Body of pancreas (tissue), 4 donors: ENCODE measurements at regions not wholly inside any gene's neighbourhood (a gene's known extent, or its start where the extent isn't known, plus 50 kb on each side); places are given as distances from the start of the nearest gene placed in this dataset.

Source experiments
- ATAC-seq: fragments of 150-250 bp; one replicate; pipeline ENCODE4 v1.9.1; 2016
- DNase-seq, 4 donors: peaks; one replicate each; pipeline ENCODE4 v3.0.0-alpha.2; 2019
- H3K27ac ChIP-seq, 4 donors: fragments of 200-600 bp; sonication (generic); 1 replicate in 3 of 4; 2 replicates in 1 of 4; pipeline versions ENCODE4 v1.5.1 to v1.6.1; 2016 to 2019; ENCODE audit warnings: mild to moderate bottlenecking in 1 of 4, mixed read lengths in 1 of 4, moderate library complexity in 1 of 4
- H3K27me3 ChIP-seq, 2 donors: fragments of 200-600 bp; sonication (generic); one replicate each; pipeline ENCODE4 v1.6.0; 2016; ENCODE audit warnings: mild to moderate bottlenecking in 1 of 2
- H3K36me3 ChIP-seq, 2 donors: fragments of 200-600 bp; sonication (generic); replicated peaks in 1 of 2; 2 replicates each; pipeline ENCODE4 v1.5.1; 2016; ENCODE audit warnings: low read depth in 2 of 2; ENCODE audit not compliant: insufficient read depth in 1 of 2
- H3K4me1 ChIP-seq: fragments of 200-600 bp; sonication (generic); one replicate; pipeline ENCODE4 v1.6.0; 2016
- H3K4me3 ChIP-seq, 2 donors: fragments of 200-600 bp; sonication (generic); 1 replicate in 1 of 2; 2 replicates in 1 of 2; pipeline ENCODE4 v1.5.1; 2016 to 2019
- H3K9me3 ChIP-seq, 3 donors: fragments of 200-600 bp; sonication (generic); 1 replicate in 2 of 3; 2 replicates in 1 of 3; pipeline ENCODE4 v1.5.1; 2016
- CTCF ChIP-seq, 7 experiments: fragments of 450-650 bp in 4 of 7; fragments of 200-600 bp in 3 of 7; sonication (generic) in 3 of 7; IDR thresholded peaks; one replicate each; pipeline ENCODE4 v1.5.1; 2016 to 2019; ENCODE audit warnings: antibody characterized with exemption in 7 of 7
- POLR2A ChIP-seq, 3 donors: fragments of 450-650 bp; IDR thresholded peaks; one replicate each; pipeline ENCODE4 v1.6.1; 2016; ENCODE audit warnings: antibody characterized with exemption in 3 of 3, mild to moderate bottlenecking in 2 of 3
- WGBS, 2 donors: methylation state at CpG; one replicate each; pipeline ENCODE4 v1.1.5; 2017; 5-methylcytosine and 5-hydroxymethylcytosine counted together
- intact Hi-C: fragments of 100-400 bp; cut with DNase I; formaldehyde crosslinking; loops from one replicate; pipeline ENCODE4 v1.15.1; 2023

- TF ChIP-seq POLR2A (IDR thresholded peaks at IDR 0.05) (no peak), CTCF (IDR thresholded peaks at IDR 0.05) (no peak)
- Histone ChIP-seq H3K36me3 (no peaks in the 10 kb centered on the region), H3K4me3 (no peak overlapping the region), H3K27ac (no peak overlapping the region), H3K27me3 (no peaks in the 10 kb centered on the region), H3K4me1 (no peaks in the 10 kb centered on the region), H3K9me3 (no peaks in the 10 kb centered on the region)
- intact Hi-C loops: no loop called here
- no peak for DNase-seq
- 74 to 78% methylated on average over 4 of the region's 4 CpGs for WGBS, 2 donors
- ATAC-seq: no peak
Measured at GRCh38 chr20:6851136-6851535, 83.7 kb downstream of the BMP2 start.

- Histone ChIP-seq H3K27me3 (no peaks in the 10 kb centered on the region), H3K27ac (no peak overlapping the region), H3K4me1 (no peaks in the 10 kb centered on the region), H3K36me3 (no peaks in the 10 kb centered on the region), H3K4me3 (no peak overlapping the region), H3K9me3 (no peaks in the 10 kb centered on the region)
- WGBS, 2 donors: 86 to 87% methylated on average over 4 of the region's 4 CpGs
- DNase-seq: no peak
- no peak for ATAC-seq
- TF ChIP-seq CTCF (IDR thresholded peaks at IDR 0.05) (no peak), POLR2A (IDR thresholded peaks at IDR 0.05) (no peak)
- intact Hi-C loops: no loop called here
Measured at GRCh38 chr20:6852478-6852877, 85.0 kb downstream of the BMP2 start.

- intact Hi-C loops: no loop called here
- H3K27me3 ChIP-seq: no peaks in the 10 kb centered on the region
- H3K4me3 ChIP-seq: no peak overlapping the region
- TF ChIP-seq CTCF (IDR thresholded peaks at IDR 0.05): no peak
- TF ChIP-seq POLR2A (IDR thresholded peaks at IDR 0.05): no peak
- ATAC-seq (no peak), DNase-seq (no peak)
- no peaks in the 10 kb centered on the region for H3K9me3 ChIP-seq
- no peaks in the 10 kb centered on the region for H3K36me3 ChIP-seq
- no peak overlapping the region for H3K27ac ChIP-seq
- no peaks in the 10 kb centered on the region for H3K4me1 ChIP-seq
- 40 to 47% methylated on average over 3 of the region's 3 CpGs for WGBS, 2 donors
Measured at GRCh38 chr20:6855104-6855503, 87.6 kb downstream of the BMP2 start.

GRCh38 chr20:6855796-6856195, 88.3 kb downstream of the BMP2 start:
- Histone ChIP-seq H3K27me3 (no peaks in the 10 kb centered on the region), H3K9me3 (no peaks in the 10 kb centered on the region), H3K27ac (no peak overlapping the region), H3K4me3 (no peak overlapping the region), H3K36me3 (no peaks in the 10 kb centered on the region), H3K4me1 (no peaks in the 10 kb centered on the region)
- 39 to 48% methylated on average over 1 of the region's 1 CpG for WGBS, 2 donors
- TF ChIP-seq POLR2A (IDR thresholded peaks at IDR 0.05) (no peak), CTCF (IDR thresholded peaks at IDR 0.05) (no peak)
- DNase-seq (no peak), ATAC-seq (no peak)
- intact Hi-C loops: no loop called here

- Histone ChIP-seq H3K36me3 (no peaks in the 10 kb centered on the region), H3K4me1 (no peaks in the 10 kb centered on the region), H3K4me3 (no peak overlapping the region), H3K27me3 (no peaks in the 10 kb centered on the region), H3K9me3 (no peaks in the 10 kb centered on the region), H3K27ac (no peak overlapping the region)
- WGBS, 2 donors: 74% methylated on average over 5 of the region's 5 CpGs
- DNase-seq: no peak
- no peak for ATAC-seq
- TF ChIP-seq POLR2A (IDR thresholded peaks at IDR 0.05) (no peak), CTCF (IDR thresholded peaks at IDR 0.05) (no peak)
- intact Hi-C loops: no loop called here
Measured at GRCh38 chr20:6857927-6858326, 90.4 kb downstream of the BMP2 start.
